WTC11 (cell line): ENCODE measurements at regions not wholly inside any gene's neighbourhood (a gene's known extent, or its start where the extent isn't known, plus 50 kb on each side); places are given as distances from the start of the nearest gene placed in this dataset.

Source experiments
- NR2C2 ChIP-seq: sonication (generic); formaldehyde crosslinking; IDR thresholded peaks from 2 replicates; pipeline ENCODE4 v1.8.0; 2022; ENCODE audit warnings: mild to moderate bottlenecking, missing genetic modification reagents
- SP1 ChIP-seq: sonication (generic); formaldehyde crosslinking; conservative IDR thresholded peaks from 2 replicates; pipeline ENCODE4 v1.8.1; 2022; ENCODE audit warnings: missing genetic modification reagents
- TF ChIP-seq, protein P1 (sequence below): fragments of 200-600 bp; IDR thresholded peaks from 2 replicates; pipeline ENCODE4 v1.8.0; 2022; ENCODE audit warnings: antibody characterized with exemption
- TF ChIP-seq, protein P2 (sequence below): sonication (generic); formaldehyde crosslinking; IDR thresholded peaks from 2 replicates; pipeline ENCODE4 v1.8.0; 2022; ENCODE audit warnings: mild to moderate bottlenecking, missing genetic modification reagents
- TF ChIP-seq, protein P3 (sequence below): sonication (generic); formaldehyde crosslinking; IDR thresholded peaks from 2 replicates; pipeline ENCODE4 v1.8.0; 2022; ENCODE audit warnings: mild to moderate bottlenecking, missing genetic modification reagents
- TF ChIP-seq, protein P4 (sequence below): sonication (generic); formaldehyde crosslinking; IDR thresholded peaks from 2 replicates; pipeline ENCODE4 v1.8.1; 2022; ENCODE audit warnings: low read depth, mild to moderate bottlenecking, moderate library complexity, missing genetic modification reagents, borderline replicate concordance

DNA sequence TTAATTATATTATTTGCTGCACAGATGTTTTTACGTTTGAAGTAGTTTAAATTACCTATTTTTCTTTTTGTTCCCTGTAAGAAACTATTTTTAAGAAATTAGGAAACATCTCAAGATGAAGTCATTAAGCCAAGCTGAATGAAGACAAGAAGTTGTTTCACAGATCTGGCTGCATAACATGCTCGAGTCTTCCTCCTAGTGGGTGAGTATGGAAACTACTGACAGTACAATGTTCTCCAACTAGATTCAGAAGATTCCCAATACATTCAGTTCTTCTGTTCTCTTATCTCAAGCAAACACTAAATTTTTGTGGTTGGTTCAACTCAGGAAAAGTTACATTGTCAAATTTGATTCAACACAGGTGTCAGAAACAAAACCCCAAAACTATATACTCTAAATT, 256.8 kb upstream of the VCX start:
- TF ChIP-seq, protein P1, sequence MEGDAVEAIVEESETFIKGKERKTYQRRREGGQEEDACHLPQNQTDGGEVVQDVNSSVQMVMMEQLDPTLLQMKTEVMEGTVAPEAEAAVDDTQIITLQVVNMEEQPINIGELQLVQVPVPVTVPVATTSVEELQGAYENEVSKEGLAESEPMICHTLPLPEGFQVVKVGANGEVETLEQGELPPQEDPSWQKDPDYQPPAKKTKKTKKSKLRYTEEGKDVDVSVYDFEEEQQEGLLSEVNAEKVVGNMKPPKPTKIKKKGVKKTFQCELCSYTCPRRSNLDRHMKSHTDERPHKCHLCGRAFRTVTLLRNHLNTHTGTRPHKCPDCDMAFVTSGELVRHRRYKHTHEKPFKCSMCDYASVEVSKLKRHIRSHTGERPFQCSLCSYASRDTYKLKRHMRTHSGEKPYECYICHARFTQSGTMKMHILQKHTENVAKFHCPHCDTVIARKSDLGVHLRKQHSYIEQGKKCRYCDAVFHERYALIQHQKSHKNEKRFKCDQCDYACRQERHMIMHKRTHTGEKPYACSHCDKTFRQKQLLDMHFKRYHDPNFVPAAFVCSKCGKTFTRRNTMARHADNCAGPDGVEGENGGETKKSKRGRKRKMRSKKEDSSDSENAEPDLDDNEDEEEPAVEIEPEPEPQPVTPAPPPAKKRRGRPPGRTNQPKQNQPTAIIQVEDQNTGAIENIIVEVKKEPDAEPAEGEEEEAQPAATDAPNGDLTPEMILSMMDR = 0 out of 2 replicates have a peak, but pooled peaks have one; percentile 14
- TF ChIP-seq SP1 (CRISPR knock-in tag) (no peak), NR2C2 (CRISPR knock-in tag) (no peak)
- TF ChIP-seq, protein P2, sequence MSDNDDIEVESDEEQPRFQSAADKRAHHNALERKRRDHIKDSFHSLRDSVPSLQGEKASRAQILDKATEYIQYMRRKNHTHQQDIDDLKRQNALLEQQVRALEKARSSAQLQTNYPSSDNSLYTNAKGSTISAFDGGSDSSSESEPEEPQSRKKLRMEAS = no peak
- TF ChIP-seq, protein P3, sequence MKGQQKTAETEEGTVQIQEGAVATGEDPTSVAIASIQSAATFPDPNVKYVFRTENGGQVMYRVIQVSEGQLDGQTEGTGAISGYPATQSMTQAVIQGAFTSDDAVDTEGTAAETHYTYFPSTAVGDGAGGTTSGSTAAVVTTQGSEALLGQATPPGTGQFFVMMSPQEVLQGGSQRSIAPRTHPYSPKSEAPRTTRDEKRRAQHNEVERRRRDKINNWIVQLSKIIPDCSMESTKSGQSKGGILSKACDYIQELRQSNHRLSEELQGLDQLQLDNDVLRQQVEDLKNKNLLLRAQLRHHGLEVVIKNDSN (CRISPR knock-in tag) = no peak
- TF ChIP-seq, protein P4, sequence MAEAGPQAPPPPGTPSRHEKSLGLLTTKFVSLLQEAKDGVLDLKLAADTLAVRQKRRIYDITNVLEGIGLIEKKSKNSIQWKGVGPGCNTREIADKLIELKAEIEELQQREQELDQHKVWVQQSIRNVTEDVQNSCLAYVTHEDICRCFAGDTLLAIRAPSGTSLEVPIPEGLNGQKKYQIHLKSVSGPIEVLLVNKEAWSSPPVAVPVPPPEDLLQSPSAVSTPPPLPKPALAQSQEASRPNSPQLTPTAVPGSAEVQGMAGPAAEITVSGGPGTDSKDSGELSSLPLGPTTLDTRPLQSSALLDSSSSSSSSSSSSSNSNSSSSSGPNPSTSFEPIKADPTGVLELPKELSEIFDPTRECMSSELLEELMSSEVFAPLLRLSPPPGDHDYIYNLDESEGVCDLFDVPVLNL (CRISPR knock-in tag) = no peak
